Sigmoid colon (tissue), 6 donors: ENCODE measurements at regions not wholly inside any gene's neighbourhood (a gene's known extent, or its start where the extent isn't known, plus 50 kb on each side); places are given as distances from the start of the nearest gene placed in this dataset.

Experiments
- DNase-seq: peaks from one replicate; pipeline ENCODE4 v3.0.0-alpha.2; 2019
- H3K27ac ChIP-seq, 4 donors: fragments of 200-600 bp; sonication (generic); one replicate each; pipeline ENCODE4 v1.5.1; 2016 to 2019; ENCODE audit warnings: mild to moderate bottlenecking in 1 of 4
- H3K27me3 ChIP-seq, 3 donors: fragments of 200-600 bp; sonication (generic); one replicate each; pipeline ENCODE4 v1.5.1; 2019; ENCODE audit warnings: mild to moderate bottlenecking in 1 of 3
- H3K36me3 ChIP-seq, 4 donors: fragments of 200-600 bp; sonication (generic); one replicate each; pipeline ENCODE4 v1.5.1; 2016 to 2019
- H3K4me1 ChIP-seq, 4 donors: fragments of 200-600 bp; sonication (generic); one replicate each; pipeline ENCODE4 v1.5.1; 2017 to 2019
- H3K4me3 ChIP-seq, 4 donors: fragments of 200-600 bp; sonication (generic); one replicate each; pipeline ENCODE4 v1.5.1; 2017 to 2019; ENCODE audit warnings: mild to moderate bottlenecking in 2 of 4, moderate library complexity in 1 of 4
- H3K9me3 ChIP-seq, 4 donors: fragments of 200-600 bp in 3 of 4; sonication (generic) in 3 of 4; one replicate each; pipeline versions ENCODE4 v1.5.1 to v1.6.1; 2013 to 2019
- EP300 ChIP-seq, 4 donors: sonication (generic); formaldehyde crosslinking; IDR thresholded peaks; one replicate each; pipeline ENCODE4 v1.6.1; 2017; ENCODE audit warnings: antibody characterized with exemption in 4 of 4
- POLR2A ChIP-seq, 2 donors: fragments of 450-650 bp; IDR thresholded peaks; one replicate each; pipeline ENCODE4 v1.6.1; 2016; ENCODE audit warnings: antibody characterized with exemption in 2 of 2, mild to moderate bottlenecking in 2 of 2, moderate library complexity in 2 of 2
- POLR2AphosphoS5 ChIP-seq, 4 donors: sonication (generic); formaldehyde crosslinking; IDR thresholded peaks; one replicate each; pipeline ENCODE4 v1.6.1; 2017; ENCODE audit warnings: antibody characterized with exemption in 4 of 4
- WGBS, 2 donors: extraction: QIAGEN DNeasy Blood & Tissue Kit; methylation state at CpG; one replicate each; pipeline ENCODE4 v1.1.7; 2013; 5-methylcytosine and 5-hydroxymethylcytosine counted together
- intact Hi-C: fragments of 100-400 bp; cut with DNase I; formaldehyde crosslinking; loops from one replicate; pipeline ENCODE4 v1.15.1; 2023
- TF ChIP-seq, protein P1 (sequence below), 4 experiments: fragments of 450-650 bp in 3 of 4; fragments of 200-600 bp in 1 of 4; IDR thresholded peaks; one replicate each; pipeline ENCODE4 v1.5.1; 2016 to 2019; ENCODE audit warnings: antibody characterized with exemption in 4 of 4, mild to moderate bottlenecking in 3 of 4, moderate library complexity in 2 of 4
- donor health status: healthy with polysubstance abuse.
- donor health status: healthy.

DNA sequence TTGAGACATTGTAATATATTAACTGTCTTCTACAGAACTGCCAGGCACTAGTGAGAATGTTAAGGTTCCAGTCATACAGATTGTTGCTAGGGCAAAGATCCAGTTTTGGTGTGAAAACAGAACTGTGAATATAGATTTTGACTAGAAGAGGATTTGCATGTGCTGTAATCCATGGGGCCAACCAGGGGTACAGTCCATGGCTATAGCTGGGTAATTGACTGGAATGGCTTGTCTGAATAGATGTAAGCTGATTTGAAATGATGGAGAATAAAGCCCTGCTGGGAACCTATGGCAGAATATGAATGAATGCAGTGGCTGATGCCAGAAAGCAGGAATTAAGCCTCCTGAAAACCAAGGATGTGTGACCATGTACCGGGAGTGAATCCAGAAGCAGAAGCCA is 748.5 kb upstream of the CDH10 start:
- Histone ChIP-seq H3K4me3 (no peak overlapping the region), H3K9me3 (peaks cover 0 to 3% (median 1%) of the 10 kb centered on the region in 4 donors), H3K36me3 (no peaks in the 10 kb centered on the region), H3K27me3 (no peaks in the 10 kb centered on the region), H3K4me1 (no peaks in the 10 kb centered on the region), H3K27ac (no peak overlapping the region)
- DNase-seq, result no peak
- intact Hi-C loops, result no loop called here
- TF ChIP-seq EP300 (IDR thresholded peaks at IDR 0.05), result no peak
- no peak for TF ChIP-seq POLR2AphosphoS5 (IDR thresholded peaks at IDR 0.05)
- TF ChIP-seq, protein P1, sequence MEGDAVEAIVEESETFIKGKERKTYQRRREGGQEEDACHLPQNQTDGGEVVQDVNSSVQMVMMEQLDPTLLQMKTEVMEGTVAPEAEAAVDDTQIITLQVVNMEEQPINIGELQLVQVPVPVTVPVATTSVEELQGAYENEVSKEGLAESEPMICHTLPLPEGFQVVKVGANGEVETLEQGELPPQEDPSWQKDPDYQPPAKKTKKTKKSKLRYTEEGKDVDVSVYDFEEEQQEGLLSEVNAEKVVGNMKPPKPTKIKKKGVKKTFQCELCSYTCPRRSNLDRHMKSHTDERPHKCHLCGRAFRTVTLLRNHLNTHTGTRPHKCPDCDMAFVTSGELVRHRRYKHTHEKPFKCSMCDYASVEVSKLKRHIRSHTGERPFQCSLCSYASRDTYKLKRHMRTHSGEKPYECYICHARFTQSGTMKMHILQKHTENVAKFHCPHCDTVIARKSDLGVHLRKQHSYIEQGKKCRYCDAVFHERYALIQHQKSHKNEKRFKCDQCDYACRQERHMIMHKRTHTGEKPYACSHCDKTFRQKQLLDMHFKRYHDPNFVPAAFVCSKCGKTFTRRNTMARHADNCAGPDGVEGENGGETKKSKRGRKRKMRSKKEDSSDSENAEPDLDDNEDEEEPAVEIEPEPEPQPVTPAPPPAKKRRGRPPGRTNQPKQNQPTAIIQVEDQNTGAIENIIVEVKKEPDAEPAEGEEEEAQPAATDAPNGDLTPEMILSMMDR (IDR thresholded peaks at IDR 0.05), result no peak
- TF ChIP-seq POLR2A (IDR thresholded peaks at IDR 0.05), result no peak
- WGBS, 2 donors, result 82 to 90% methylated on average over 1 of the region's 1 CpG

DNA sequence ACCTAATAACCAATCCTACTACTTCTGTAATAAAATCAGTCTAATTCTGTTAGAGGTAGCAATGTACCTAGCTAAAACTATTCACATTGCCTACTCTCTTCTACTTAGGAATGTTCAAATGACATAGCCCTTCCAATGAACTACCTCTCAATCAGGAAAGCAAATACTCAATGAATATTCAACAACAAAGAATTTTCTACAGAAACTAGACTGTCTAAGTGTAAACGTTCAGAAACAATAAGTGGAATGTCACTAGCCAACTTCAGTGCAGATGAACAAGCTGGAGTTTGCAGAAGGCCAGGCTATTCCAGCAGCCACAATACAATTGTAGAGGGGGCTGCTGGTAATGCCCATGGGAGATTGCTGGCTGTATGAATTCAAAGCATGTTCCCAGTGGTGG is 743.2 kb upstream of the CDH10 start:
- H3K27ac ChIP-seq, result no peak overlapping the region
- H3K27me3 ChIP-seq, result no peaks in the 10 kb centered on the region
- no peak for DNase-seq
- H3K36me3 ChIP-seq, result no peaks in the 10 kb centered on the region
- 34 to 73% methylated on average over 1 of the region's 1 CpG for WGBS, 2 donors
- no peak overlapping the region for H3K4me3 ChIP-seq
- TF ChIP-seq POLR2A (IDR thresholded peaks at IDR 0.05) (no peak), EP300 (IDR thresholded peaks at IDR 0.05) (no peak), POLR2AphosphoS5 (IDR thresholded peaks at IDR 0.05) (no peak)
- TF ChIP-seq, protein P1 (IDR thresholded peaks at IDR 0.05), result no peak
- H3K4me1 ChIP-seq, result no peaks in the 10 kb centered on the region
- intact Hi-C loops, result no loop called here
- peaks cover 0 to 3% (median 0%) of the 10 kb centered on the region in 4 donors for H3K9me3 ChIP-seq

DNA sequence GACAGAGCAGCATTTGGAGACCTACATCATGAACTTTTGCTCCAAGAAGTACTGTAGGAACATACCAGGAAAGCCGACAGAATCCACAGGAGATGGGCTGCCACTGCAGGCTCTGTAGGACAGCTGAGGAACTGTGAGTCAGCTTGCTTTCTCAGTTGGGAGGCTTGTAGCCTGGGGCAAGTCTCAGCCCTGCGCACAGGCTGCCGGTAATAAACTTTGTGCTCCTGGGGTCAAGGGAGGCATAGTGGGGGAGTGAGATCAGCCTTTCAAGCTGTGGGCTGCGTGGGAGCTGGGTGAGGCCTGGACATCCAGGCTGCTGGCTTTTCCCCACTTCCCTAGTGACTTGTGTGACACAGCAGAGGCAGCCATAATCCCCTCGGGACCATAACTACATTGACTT is 718.0 kb upstream of the CDH10 start:
- Histone ChIP-seq H3K4me1 (no peaks in the 10 kb centered on the region), H3K27me3 (no peaks in the 10 kb centered on the region), H3K9me3 (peaks cover 0 to 12% (median 0%) of the 10 kb centered on the region in 4 donors), H3K36me3 (no peaks in the 10 kb centered on the region), H3K4me3 (no peak overlapping the region), H3K27ac (no peak overlapping the region)
- no peak for DNase-seq
- 85 to 90% methylated on average over 5 of the region's 5 CpGs for WGBS, 2 donors
- intact Hi-C loops, result no loop called here
- TF ChIP-seq, protein P1 (IDR thresholded peaks at IDR 0.05), result no peak
- TF ChIP-seq POLR2AphosphoS5 (IDR thresholded peaks at IDR 0.05), result no peak
- no peak for TF ChIP-seq EP300 (IDR thresholded peaks at IDR 0.05)
- no peak for TF ChIP-seq POLR2A (IDR thresholded peaks at IDR 0.05)

DNA sequence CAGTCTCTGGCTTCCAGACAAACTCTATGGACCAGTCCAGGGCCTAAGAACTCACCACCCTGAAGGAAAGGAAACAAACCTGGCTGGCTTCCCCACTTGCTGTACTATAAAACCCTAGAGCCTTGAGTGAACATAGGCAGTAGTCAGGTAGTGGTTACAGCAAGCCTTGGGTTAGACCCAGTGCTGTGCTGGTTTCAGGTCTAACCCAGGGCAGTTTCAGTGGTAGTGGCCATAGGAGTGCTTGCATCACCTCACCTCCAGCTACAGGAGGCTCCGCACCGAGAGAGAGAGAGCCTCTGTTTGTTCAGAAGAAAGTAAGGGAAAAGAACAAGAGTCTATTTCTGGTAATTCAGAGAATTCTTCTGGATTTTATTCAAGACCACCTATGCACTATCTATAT is 714.1 kb upstream of the CDH10 start:
- H3K4me1 ChIP-seq, result no peaks in the 10 kb centered on the region
- H3K27ac ChIP-seq, result no peak overlapping the region
- no peaks in the 10 kb centered on the region for H3K36me3 ChIP-seq
- H3K27me3 ChIP-seq, result no peaks in the 10 kb centered on the region
- no peak overlapping the region for H3K4me3 ChIP-seq
- intact Hi-C loops, result no loop called here
- 92 to 95% methylated on average over 2 of the region's 2 CpGs for WGBS, 2 donors
- no peak for DNase-seq
- peaks cover 0 to 12% (median 0%) of the 10 kb centered on the region in 4 donors for H3K9me3 ChIP-seq
- TF ChIP-seq POLR2A (IDR thresholded peaks at IDR 0.05), result no peak

DNA sequence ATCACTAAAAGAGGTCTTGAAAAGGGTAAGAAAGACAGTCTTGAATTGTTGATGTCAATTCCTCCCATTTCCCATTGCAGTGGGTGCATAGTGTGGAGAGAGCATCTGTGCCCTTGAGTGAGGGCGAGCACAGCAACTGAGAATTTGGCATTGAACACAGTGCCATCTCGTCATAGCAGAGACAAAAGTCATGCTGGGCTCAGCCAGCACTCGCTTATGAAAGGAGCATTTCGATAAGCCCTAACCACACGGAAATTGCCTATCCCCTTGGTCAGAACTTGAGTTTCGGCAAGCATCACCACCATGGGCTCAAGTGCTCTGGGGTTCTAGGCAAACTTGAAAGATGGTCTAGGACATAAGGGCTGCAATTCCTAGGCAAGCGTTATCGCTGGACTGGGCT is 712.8 kb upstream of the CDH10 start:
- TF ChIP-seq, protein P1 (IDR thresholded peaks at IDR 0.05), result no peak
- TF ChIP-seq POLR2A (IDR thresholded peaks at IDR 0.05), result no peak
- TF ChIP-seq EP300 (IDR thresholded peaks at IDR 0.05), result no peak
- TF ChIP-seq POLR2AphosphoS5 (IDR thresholded peaks at IDR 0.05), result no peak
- Histone ChIP-seq H3K27me3 (no peaks in the 10 kb centered on the region), H3K9me3 (peaks cover 0 to 7% (median 0%) of the 10 kb centered on the region in 4 donors), H3K4me3 (no peak overlapping the region), H3K4me1 (no peaks in the 10 kb centered on the region), H3K36me3 (no peaks in the 10 kb centered on the region), H3K27ac (no peak overlapping the region)
- DNase-seq, result no peak
- 87 to 88% methylated on average over 8 of the region's 8 CpGs for whole genome bisulfite sequencing, 2 donors
- intact Hi-C loops, result no loop called here
